WTC11 (cell line): ENCODE measurements at regions not wholly inside any gene's neighbourhood (a gene's known extent, or its start where the extent isn't known, plus 50 kb on each side); places are given as distances from the start of the nearest gene placed in this dataset.

ENCODE experiments used
- ATAC-seq: fragments of 200-7000 bp; cut with Tn5 transposase; 2 replicates; pipeline ENCODE4 v1.10.0; 2021; ENCODE audit warnings: mild to moderate bottlenecking, moderate library complexity
- CTCF ChIA-PET: fragments of 300-600 bp; sonication (Branson Sonifier 250); formaldehyde crosslinking; loops from one replicate; lab custom pipeline; 2021; ENCODE audit warnings: antibody characterized with exemption; lab: Charles Lee
- POLR2A ChIA-PET: fragments of 350-600 bp; sonication (Branson Sonifier 250); formaldehyde crosslinking; loops from one replicate; lab custom pipeline; 2021; ENCODE audit warnings: antibody characterized with exemption; lab: Charles Lee
- DNase-seq: peaks from one replicate; pipeline ENCODE4 v3.0.0; 2021; ENCODE audit warnings: low spot score
- H3K27ac Mint-ChIP-seq: 2 replicates; pipeline ENCODE4 v1.8.0; 2021; ENCODE audit warnings: mixed read lengths
- H3K27me3 Mint-ChIP-seq: 2 replicates; pipeline ENCODE4 v1.8.0; 2021; ENCODE audit warnings: low read depth, mild to moderate bottlenecking, moderate library complexity, mixed read lengths
- H3K36me3 Mint-ChIP-seq: 2 replicates; pipeline ENCODE4 v1.8.0; 2021; ENCODE audit warnings: mixed read lengths
- H3K4me1 Mint-ChIP-seq: 2 replicates; pipeline ENCODE4 v1.8.0; 2022; ENCODE audit warnings: mixed read lengths
- H3K4me3 Mint-ChIP-seq: 2 replicates; pipeline ENCODE4 v1.8.0; 2021; ENCODE audit warnings: mild to moderate bottlenecking, moderate library complexity, mixed read lengths
- H3K9me3 Mint-ChIP-seq: 2 replicates; pipeline ENCODE4 v1.8.0; 2021; ENCODE audit warnings: mixed read lengths
- AFF4 ChIP-seq: sonication (generic); formaldehyde crosslinking; IDR thresholded peaks from 2 replicates; pipeline ENCODE4 v1.8.1; 2023; ENCODE audit warnings: mild to moderate bottlenecking, missing genetic modification reagents, borderline replicate concordance
- CREB1 ChIP-seq: sonication (generic); formaldehyde crosslinking; IDR thresholded peaks from 2 replicates; pipeline ENCODE4 v1.8.0; 2023; ENCODE audit warnings: mild to moderate bottlenecking, missing genetic modification reagents
- E2F5 ChIP-seq: sonication (generic); formaldehyde crosslinking; IDR thresholded peaks from 2 replicates; pipeline ENCODE4 v1.8.1; 2022; ENCODE audit warnings: mild to moderate bottlenecking, moderate library complexity, missing genetic modification reagents
- ELF4 ChIP-seq: sonication (generic); formaldehyde crosslinking; IDR thresholded peaks from 2 replicates; pipeline ENCODE4 v1.8.1; 2022; ENCODE audit warnings: low read depth, mild to moderate bottlenecking, moderate library complexity, missing genetic modification reagents
- FOXK1 ChIP-seq: sonication (generic); formaldehyde crosslinking; IDR thresholded peaks from 2 replicates; pipeline ENCODE4 v1.8.0; 2022; ENCODE audit warnings: mild to moderate bottlenecking, moderate library complexity, missing genetic modification reagents
- JUN ChIP-seq: sonication (generic); formaldehyde crosslinking; IDR thresholded peaks from 2 replicates; pipeline ENCODE4 v1.8.0; 2023; ENCODE audit warnings: mild to moderate bottlenecking, missing genetic modification reagents
- KAT7 ChIP-seq: sonication (generic); formaldehyde crosslinking; IDR thresholded peaks from 2 replicates; pipeline ENCODE4 v1.8.1; 2023; ENCODE audit warnings: missing genetic modification reagents, mild to moderate bottlenecking, borderline replicate concordance
- NFE2L1 ChIP-seq: sonication (generic); formaldehyde crosslinking; IDR thresholded peaks from 2 replicates; pipeline ENCODE4 v1.8.1; 2023; ENCODE audit warnings: missing genetic modification reagents
- NR1H2 ChIP-seq: sonication (generic); formaldehyde crosslinking; IDR thresholded peaks from 2 replicates; pipeline ENCODE4 v1.9.0; 2021; ENCODE audit warnings: mild to moderate bottlenecking, moderate library complexity, missing genetic modification reagents
- PRRX2 ChIP-seq: fragments of 250-450 bp; sonication (Bioruptor Pico); IDR thresholded peaks from 2 replicates; pipeline ENCODE4 v1.8.0; 2021; ENCODE audit warnings: mild to moderate bottlenecking
- ZNF138 ChIP-seq: sonication (generic); formaldehyde crosslinking; conservative IDR thresholded peaks from 2 replicates; pipeline ENCODE4 v1.8.1; 2022; ENCODE audit warnings: mild to moderate bottlenecking, moderate library complexity, missing genetic modification reagents
- ZNF232 ChIP-seq: sonication (generic); formaldehyde crosslinking; IDR thresholded peaks from 2 replicates; pipeline ENCODE4 v1.8.0; 2022; ENCODE audit warnings: mild to moderate bottlenecking, missing genetic modification reagents
- ZNF532 ChIP-seq: fragments of 250-450 bp; sonication (Bioruptor Pico); IDR thresholded peaks from 2 replicates; pipeline ENCODE4 v1.9.0; 2021; ENCODE audit warnings: mild to moderate bottlenecking, borderline replicate concordance
- TF ChIP-seq, protein P1 (sequence below): sonication (generic); formaldehyde crosslinking; IDR thresholded peaks from 2 replicates; pipeline ENCODE4 v1.8.0; 2022; ENCODE audit warnings: mild to moderate bottlenecking, missing genetic modification reagents
- TF ChIP-seq, protein P2 (sequence below): sonication (generic); formaldehyde crosslinking; IDR thresholded peaks from 2 replicates; pipeline ENCODE4 v1.8.0; 2023; ENCODE audit warnings: missing genetic modification reagents, mild to moderate bottlenecking, borderline replicate concordance

- ATAC-seq, result no peak
- no peak for TF ChIP-seq AFF4 (CRISPR knock-in tag)
- no peak for TF ChIP-seq NFE2L1 (CRISPR knock-in tag)
- TF ChIP-seq, protein P1, sequence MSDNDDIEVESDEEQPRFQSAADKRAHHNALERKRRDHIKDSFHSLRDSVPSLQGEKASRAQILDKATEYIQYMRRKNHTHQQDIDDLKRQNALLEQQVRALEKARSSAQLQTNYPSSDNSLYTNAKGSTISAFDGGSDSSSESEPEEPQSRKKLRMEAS (CRISPR knock-in tag), result no peak
Observed at GRCh38 chr3:25023876-25024275, 404.2 kb upstream of the RARB start.

DNA sequence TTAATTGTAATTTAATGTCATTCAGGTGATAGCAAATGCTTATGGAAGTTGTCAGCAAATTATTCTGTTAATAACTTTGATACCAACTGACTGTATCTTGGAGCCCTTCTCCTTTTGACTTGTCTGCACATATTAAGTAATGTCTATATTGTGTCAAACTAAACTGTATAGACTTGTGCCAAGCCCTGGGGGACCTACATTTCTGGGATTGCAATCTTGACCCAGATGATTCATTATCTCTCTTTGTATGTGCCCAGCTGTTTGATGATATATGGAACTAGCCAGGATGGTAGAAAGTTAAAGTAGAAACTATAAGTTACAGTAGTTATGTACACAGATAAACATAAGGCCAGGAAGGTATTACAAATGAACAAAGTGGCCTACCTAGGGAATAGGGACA, 402.8 kb upstream of the RARB start:
- no peak for ATAC-seq
- no peak for DNase-seq
- CTCF ChIA-PET, result no interaction called here
- TF ChIP-seq, protein P2, sequence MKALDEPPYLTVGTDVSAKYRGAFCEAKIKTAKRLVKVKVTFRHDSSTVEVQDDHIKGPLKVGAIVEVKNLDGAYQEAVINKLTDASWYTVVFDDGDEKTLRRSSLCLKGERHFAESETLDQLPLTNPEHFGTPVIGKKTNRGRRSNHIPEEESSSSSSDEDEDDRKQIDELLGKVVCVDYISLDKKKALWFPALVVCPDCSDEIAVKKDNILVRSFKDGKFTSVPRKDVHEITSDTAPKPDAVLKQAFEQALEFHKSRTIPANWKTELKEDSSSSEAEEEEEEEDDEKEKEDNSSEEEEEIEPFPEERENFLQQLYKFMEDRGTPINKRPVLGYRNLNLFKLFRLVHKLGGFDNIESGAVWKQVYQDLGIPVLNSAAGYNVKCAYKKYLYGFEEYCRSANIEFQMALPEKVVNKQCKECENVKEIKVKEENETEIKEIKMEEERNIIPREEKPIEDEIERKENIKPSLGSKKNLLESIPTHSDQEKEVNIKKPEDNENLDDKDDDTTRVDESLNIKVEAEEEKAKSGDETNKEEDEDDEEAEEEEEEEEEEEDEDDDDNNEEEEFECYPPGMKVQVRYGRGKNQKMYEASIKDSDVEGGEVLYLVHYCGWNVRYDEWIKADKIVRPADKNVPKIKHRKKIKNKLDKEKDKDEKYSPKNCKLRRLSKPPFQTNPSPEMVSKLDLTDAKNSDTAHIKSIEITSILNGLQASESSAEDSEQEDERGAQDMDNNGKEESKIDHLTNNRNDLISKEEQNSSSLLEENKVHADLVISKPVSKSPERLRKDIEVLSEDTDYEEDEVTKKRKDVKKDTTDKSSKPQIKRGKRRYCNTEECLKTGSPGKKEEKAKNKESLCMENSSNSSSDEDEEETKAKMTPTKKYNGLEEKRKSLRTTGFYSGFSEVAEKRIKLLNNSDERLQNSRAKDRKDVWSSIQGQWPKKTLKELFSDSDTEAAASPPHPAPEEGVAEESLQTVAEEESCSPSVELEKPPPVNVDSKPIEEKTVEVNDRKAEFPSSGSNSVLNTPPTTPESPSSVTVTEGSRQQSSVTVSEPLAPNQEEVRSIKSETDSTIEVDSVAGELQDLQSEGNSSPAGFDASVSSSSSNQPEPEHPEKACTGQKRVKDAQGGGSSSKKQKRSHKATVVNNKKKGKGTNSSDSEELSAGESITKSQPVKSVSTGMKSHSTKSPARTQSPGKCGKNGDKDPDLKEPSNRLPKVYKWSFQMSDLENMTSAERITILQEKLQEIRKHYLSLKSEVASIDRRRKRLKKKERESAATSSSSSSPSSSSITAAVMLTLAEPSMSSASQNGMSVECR (CRISPR knock-in tag), result no peak
- TF ChIP-seq FOXK1 (CRISPR knock-in tag), result no peak
- TF ChIP-seq JUN (CRISPR knock-in tag), result no peak
- no peak for TF ChIP-seq E2F5
- TF ChIP-seq ZNF138 (CRISPR knock-in tag), result no peak
- TF ChIP-seq KAT7 (CRISPR knock-in tag), result no peak
- TF ChIP-seq ZNF232 (CRISPR knock-in tag), result no peak
- no peak for TF ChIP-seq NR1H2 (CRISPR knock-in tag)
- TF ChIP-seq CREB1 (CRISPR knock-in tag), result no peak
- no peak for TF ChIP-seq ZNF532 (CRISPR knock-in tag)
- no peak for TF ChIP-seq AFF4 (CRISPR knock-in tag)
- no peak for TF ChIP-seq PRRX2 (CRISPR knock-in tag)
- no peak for TF ChIP-seq ELF4 (CRISPR knock-in tag)
- TF ChIP-seq, all 79 proteins: peak for 0
- no peaks in the 10 kb centered on the region for H3K9me3 Mint-ChIP-seq
- no peaks in the 10 kb centered on the region for H3K36me3 Mint-ChIP-seq
- POLR2A ChIA-PET, result no interaction called here
- H3K4me1 Mint-ChIP-seq, result peaks cover 7% of the 10 kb centered on the region
- H3K27ac Mint-ChIP-seq, result no peak overlapping the region
- peaks cover 12% of the 10 kb centered on the region for H3K27me3 Mint-ChIP-seq
- H3K4me3 Mint-ChIP-seq, result no peak overlapping the region

More at GRCh38 chr3:25023876-25024275, 404.2 kb upstream of the RARB start:
- Mint-ChIP-seq H3K9me3 (no peaks in the 10 kb centered on the region), H3K27me3 (peaks cover 12% of the 10 kb centered on the region), H3K27ac (no peak overlapping the region), H3K36me3 (no peaks in the 10 kb centered on the region), H3K4me1 (peaks cover 7% of the 10 kb centered on the region), H3K4me3 (no peak overlapping the region)
- POLR2A ChIA-PET, result no interaction called here
- CTCF ChIA-PET, result interaction anchor here (2.9 kb wide), 1 partner anchor 10 kb away, joined by 31 read pairs; no protein-coding TSS in a partner anchor
- no peak for DNase-seq
